GM12878 (cell line): ENCODE measurements at regions not wholly inside any gene's neighbourhood (a gene's known extent, or its start where the extent isn't known, plus 50 kb on each side); places are given as distances from the start of the nearest gene placed in this dataset.

ENCODE experiments used
- BHLHE40 ChIP-seq, 2 experiments: fragments of 450-650 bp in 1 of 2; IDR thresholded peaks; 2 replicates each; pipeline ENCODE4 v1.6.1; 2011 to 2017; ENCODE audit warnings: low read depth in 2 of 2, borderline replicate concordance in 1 of 2, improper control_type of control experiment in 1 of 2, low read length in 1 of 2, mild to moderate bottlenecking in 1 of 2
- CHD1 ChIP-seq: IDR thresholded peaks from 2 replicates; pipeline ENCODE4 v1.6.1; 2012; ENCODE audit warnings: low read depth, low read length, improper control_type of control experiment
- GATAD2B ChIP-seq: fragments of 450-650 bp; conservative IDR thresholded peaks from 2 replicates; pipeline ENCODE4 v1.6.1; 2017; ENCODE audit warnings: low read depth, mild to moderate bottlenecking, moderate library complexity
- HCFC1 ChIP-seq: fragments of 150-350 bp; IDR thresholded peaks from 2 replicates; pipeline ENCODE4 v1.6.1; 2014; ENCODE audit warnings: low read length
- PML ChIP-seq: IDR thresholded peaks from 2 replicates; pipeline ENCODE4 v1.6.1; 2012; ENCODE audit warnings: low read length, inconsistent platforms
- SMC3 ChIP-seq: IDR thresholded peaks from 2 replicates; pipeline ENCODE4 v1.6.1; 2011; ENCODE audit warnings: low read length, improper control_type of control experiment, borderline replicate concordance
- STAT1 ChIP-seq: fragments of 450-650 bp; conservative IDR thresholded peaks from 2 replicates; pipeline ENCODE4 v1.6.1; 2014; ENCODE audit warnings: antibody characterized with exemption, mild to moderate bottlenecking
- TF ChIP-seq, protein P1 (sequence below): fragments of 450-650 bp; IDR thresholded peaks from 2 replicates; pipeline ENCODE4 v1.6.1; 2017; ENCODE audit warnings: mild to moderate bottlenecking, moderate library complexity
- TF ChIP-seq, protein P2 (sequence below): IDR thresholded peaks from 2 replicates; pipeline ENCODE4 v1.6.1; 2012; ENCODE audit warnings: low read depth, low read length, improper control_type of control experiment
- TF ChIP-seq, protein P3 (sequence below): IDR thresholded peaks from 2 replicates; pipeline ENCODE4 v1.6.1; 2011; ENCODE audit warnings: borderline replicate concordance, low read depth, mild to moderate bottlenecking, moderate library complexity, mixed read lengths, low read length; ENCODE audit not compliant: insufficient read depth; ENCODE audit errors: extremely low read length
- TF ChIP-seq, protein P4 (sequence below): fragments of 450-650 bp; IDR thresholded peaks from 2 replicates; pipeline ENCODE4 v1.6.1; 2016; ENCODE audit warnings: mild to moderate bottlenecking, moderate library complexity, borderline replicate concordance
- TF ChIP-seq, protein P5 (sequence below): fragments of 450-650 bp; IDR thresholded peaks from 2 replicates; pipeline ENCODE4 v1.6.1; 2018; ENCODE audit warnings: mild to moderate bottlenecking, low read depth, moderate library complexity; ENCODE audit not compliant: partially characterized antibody

DNA sequence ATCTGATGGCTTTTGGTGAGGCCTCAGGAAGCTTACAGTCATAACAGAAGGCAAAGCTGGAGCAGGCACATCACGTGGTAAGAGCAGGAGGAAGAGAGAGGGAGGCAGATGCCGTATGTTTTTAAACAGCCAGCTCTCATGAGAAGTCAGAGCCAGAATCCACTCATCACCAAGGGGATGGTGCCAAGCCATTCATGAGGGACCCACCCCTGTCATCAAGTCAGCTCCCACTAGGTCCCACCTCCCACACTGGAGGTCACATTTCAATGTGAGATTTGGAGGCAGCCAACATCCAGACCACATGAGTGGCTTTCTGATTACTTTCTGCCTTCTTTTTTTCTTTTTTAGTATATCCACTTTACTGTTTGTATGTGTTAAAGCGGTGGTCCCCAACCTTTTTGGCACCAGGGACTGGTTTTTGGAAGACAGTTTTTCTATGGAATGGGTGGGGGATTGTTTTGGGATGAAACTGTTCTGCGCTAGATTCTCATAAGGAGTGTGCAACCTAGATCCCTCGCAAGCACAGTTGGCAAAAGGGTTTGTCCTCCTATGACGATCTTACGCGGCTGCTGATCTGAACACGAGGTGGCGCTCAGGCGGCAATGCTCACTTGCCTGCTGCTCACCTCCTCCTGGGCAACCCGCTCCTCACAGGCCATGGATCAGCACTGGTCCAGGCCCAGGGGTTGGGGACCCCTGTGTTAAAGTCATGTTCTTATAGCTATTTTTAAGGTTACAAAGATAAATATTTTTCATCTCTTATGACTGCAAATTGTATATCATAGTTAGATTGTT, 61.7 kb downstream of the SLIT2 start (continued):
- TF ChIP-seq, protein P1, sequence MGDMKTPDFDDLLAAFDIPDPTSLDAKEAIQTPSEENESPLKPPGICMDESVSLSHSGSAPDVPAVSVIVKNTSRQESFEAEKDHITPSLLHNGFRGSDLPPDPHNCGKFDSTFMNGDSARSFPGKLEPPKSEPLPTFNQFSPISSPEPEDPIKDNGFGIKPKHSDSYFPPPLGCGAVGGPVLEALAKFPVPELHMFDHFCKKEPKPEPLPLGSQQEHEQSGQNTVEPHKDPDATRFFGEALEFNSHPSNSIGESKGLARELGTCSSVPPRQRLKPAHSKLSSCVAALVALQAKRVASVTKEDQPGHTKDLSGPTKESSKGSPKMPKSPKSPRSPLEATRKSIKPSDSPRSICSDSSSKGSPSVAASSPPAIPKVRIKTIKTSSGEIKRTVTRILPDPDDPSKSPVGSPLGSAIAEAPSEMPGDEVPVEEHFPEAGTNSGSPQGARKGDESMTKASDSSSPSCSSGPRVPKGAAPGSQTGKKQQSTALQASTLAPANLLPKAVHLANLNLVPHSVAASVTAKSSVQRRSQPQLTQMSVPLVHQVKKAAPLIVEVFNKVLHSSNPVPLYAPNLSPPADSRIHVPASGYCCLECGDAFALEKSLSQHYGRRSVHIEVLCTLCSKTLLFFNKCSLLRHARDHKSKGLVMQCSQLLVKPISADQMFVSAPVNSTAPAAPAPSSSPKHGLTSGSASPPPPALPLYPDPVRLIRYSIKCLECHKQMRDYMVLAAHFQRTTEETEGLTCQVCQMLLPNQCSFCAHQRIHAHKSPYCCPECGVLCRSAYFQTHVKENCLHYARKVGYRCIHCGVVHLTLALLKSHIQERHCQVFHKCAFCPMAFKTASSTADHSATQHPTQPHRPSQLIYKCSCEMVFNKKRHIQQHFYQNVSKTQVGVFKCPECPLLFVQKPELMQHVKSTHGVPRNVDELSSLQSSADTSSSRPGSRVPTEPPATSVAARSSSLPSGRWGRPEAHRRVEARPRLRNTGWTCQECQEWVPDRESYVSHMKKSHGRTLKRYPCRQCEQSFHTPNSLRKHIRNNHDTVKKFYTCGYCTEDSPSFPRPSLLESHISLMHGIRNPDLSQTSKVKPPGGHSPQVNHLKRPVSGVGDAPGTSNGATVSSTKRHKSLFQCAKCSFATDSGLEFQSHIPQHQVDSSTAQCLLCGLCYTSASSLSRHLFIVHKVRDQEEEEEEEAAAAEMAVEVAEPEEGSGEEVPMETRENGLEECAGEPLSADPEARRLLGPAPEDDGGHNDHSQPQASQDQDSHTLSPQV: no peak
- no peak for TF ChIP-seq PML
- TF ChIP-seq, protein P2, sequence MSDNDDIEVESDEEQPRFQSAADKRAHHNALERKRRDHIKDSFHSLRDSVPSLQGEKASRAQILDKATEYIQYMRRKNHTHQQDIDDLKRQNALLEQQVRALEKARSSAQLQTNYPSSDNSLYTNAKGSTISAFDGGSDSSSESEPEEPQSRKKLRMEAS: no peak
- TF ChIP-seq GATAD2B: no peak
- no peak for TF ChIP-seq HCFC1
- TF ChIP-seq, protein P3, sequence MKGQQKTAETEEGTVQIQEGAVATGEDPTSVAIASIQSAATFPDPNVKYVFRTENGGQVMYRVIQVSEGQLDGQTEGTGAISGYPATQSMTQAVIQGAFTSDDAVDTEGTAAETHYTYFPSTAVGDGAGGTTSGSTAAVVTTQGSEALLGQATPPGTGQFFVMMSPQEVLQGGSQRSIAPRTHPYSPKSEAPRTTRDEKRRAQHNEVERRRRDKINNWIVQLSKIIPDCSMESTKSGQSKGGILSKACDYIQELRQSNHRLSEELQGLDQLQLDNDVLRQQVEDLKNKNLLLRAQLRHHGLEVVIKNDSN: no peak
- TF ChIP-seq BHLHE40 (IDR thresholded peaks at IDR 0.05; ENCODE audit: borderline replicate concordance in 1 of 2, low read depth in 2 of 2, low read length in 1 of 2): no peak
- TF ChIP-seq CHD1: no peak
- TF ChIP-seq, protein P4, sequence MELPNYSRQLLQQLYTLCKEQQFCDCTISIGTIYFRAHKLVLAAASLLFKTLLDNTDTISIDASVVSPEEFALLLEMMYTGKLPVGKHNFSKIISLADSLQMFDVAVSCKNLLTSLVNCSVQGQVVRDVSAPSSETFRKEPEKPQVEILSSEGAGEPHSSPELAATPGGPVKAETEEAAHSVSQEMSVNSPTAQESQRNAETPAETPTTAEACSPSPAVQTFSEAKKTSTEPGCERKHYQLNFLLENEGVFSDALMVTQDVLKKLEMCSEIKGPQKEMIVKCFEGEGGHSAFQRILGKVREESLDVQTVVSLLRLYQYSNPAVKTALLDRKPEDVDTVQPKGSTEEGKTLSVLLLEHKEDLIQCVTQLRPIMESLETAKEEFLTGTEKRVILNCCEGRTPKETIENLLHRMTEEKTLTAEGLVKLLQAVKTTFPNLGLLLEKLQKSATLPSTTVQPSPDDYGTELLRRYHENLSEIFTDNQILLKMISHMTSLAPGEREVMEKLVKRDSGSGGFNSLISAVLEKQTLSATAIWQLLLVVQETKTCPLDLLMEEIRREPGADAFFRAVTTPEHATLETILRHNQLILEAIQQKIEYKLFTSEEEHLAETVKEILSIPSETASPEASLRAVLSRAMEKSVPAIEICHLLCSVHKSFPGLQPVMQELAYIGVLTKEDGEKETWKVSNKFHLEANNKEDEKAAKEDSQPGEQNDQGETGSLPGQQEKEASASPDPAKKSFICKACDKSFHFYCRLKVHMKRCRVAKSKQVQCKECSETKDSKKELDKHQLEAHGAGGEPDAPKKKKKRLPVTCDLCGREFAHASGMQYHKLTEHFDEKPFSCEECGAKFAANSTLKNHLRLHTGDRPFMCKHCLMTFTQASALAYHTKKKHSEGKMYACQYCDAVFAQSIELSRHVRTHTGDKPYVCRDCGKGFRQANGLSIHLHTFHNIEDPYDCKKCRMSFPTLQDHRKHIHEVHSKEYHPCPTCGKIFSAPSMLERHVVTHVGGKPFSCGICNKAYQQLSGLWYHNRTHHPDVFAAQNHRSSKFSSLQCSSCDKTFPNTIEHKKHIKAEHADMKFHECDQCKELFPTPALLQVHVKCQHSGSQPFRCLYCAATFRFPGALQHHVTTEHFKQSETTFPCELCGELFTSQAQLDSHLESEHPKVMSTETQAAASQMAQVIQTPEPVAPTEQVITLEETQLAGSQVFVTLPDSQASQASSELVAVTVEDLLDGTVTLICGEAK: no peak
- TF ChIP-seq, protein P5, sequence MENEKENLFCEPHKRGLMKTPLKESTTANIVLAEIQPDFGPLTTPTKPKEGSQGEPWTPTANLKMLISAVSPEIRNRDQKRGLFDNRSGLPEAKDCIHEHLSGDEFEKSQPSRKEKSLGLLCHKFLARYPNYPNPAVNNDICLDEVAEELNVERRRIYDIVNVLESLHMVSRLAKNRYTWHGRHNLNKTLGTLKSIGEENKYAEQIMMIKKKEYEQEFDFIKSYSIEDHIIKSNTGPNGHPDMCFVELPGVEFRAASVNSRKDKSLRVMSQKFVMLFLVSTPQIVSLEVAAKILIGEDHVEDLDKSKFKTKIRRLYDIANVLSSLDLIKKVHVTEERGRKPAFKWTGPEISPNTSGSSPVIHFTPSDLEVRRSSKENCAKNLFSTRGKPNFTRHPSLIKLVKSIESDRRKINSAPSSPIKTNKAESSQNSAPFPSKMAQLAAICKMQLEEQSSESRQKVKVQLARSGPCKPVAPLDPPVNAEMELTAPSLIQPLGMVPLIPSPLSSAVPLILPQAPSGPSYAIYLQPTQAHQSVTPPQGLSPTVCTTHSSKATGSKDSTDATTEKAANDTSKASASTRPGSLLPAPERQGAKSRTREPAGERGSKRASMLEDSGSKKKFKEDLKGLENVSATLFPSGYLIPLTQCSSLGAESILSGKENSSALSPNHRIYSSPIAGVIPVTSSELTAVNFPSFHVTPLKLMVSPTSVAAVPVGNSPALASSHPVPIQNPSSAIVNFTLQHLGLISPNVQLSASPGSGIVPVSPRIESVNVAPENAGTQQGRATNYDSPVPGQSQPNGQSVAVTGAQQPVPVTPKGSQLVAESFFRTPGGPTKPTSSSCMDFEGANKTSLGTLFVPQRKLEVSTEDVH: no peak
- TF ChIP-seq SMC3: peak; percentile 43
- no peak for TF ChIP-seq STAT1
